HL-60 (cell line): ENCODE measurements at regions not wholly inside any gene's neighbourhood (a gene's known extent, or its start where the extent isn't known, plus 50 kb on each side); places are given as distances from the start of the nearest gene placed in this dataset.

Source experiments
- REST ChIP-seq: IDR thresholded peaks from 2 replicates; pipeline ENCODE4 v1.6.1; 2012; ENCODE audit warnings: low read depth; ENCODE audit not compliant: insufficient replicate concordance
- TF ChIP-seq, protein P1 (sequence below): IDR thresholded peaks from one replicate; pipeline ENCODE4 v1.5.1; 2011; ENCODE audit warnings: low read length, control low read depth, inconsistent platforms; ENCODE audit not compliant: insufficient read depth

- TF ChIP-seq REST: no peak
- TF ChIP-seq, protein P1, sequence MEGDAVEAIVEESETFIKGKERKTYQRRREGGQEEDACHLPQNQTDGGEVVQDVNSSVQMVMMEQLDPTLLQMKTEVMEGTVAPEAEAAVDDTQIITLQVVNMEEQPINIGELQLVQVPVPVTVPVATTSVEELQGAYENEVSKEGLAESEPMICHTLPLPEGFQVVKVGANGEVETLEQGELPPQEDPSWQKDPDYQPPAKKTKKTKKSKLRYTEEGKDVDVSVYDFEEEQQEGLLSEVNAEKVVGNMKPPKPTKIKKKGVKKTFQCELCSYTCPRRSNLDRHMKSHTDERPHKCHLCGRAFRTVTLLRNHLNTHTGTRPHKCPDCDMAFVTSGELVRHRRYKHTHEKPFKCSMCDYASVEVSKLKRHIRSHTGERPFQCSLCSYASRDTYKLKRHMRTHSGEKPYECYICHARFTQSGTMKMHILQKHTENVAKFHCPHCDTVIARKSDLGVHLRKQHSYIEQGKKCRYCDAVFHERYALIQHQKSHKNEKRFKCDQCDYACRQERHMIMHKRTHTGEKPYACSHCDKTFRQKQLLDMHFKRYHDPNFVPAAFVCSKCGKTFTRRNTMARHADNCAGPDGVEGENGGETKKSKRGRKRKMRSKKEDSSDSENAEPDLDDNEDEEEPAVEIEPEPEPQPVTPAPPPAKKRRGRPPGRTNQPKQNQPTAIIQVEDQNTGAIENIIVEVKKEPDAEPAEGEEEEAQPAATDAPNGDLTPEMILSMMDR: no peak
These were observed 193.3 kb upstream of the PHF14 start for GRCh38 chr7:10780400-10780747.
